K562 (cell line): ENCODE measurements at regions not wholly inside any gene's neighbourhood (a gene's known extent, or its start where the extent isn't known, plus 50 kb on each side); places are given as distances from the start of the nearest gene placed in this dataset.

Source experiments
- CREB3L1 ChIP-seq: fragments of 450-650 bp; IDR thresholded peaks from 2 replicates; pipeline ENCODE4 v1.6.1; 2014; ENCODE audit warnings: low read depth, mild to moderate bottlenecking, moderate library complexity, borderline replicate concordance
- CUX1 ChIP-seq: fragments of 200-800 bp; sonication (Bioruptor generic); IDR thresholded peaks from 2 replicates; pipeline ENCODE4 v1.6.1; 2016; ENCODE audit warnings: missing genetic modification characterization, missing compliant biosample characterization
- DPF2 ChIP-seq: fragments of 450-650 bp; IDR thresholded peaks from 2 replicates; pipeline ENCODE4 v1.6.1; 2016
- NR1H2 ChIP-seq: sonication (generic); formaldehyde crosslinking; IDR thresholded peaks from 2 replicates; pipeline ENCODE4 v1.4.0; 2020; ENCODE audit warnings: mild to moderate bottlenecking, missing genetic modification reagents
- RBBP5 ChIP-seq: fragments of 200-600 bp; sonication (generic); IDR thresholded peaks from 2 replicates; pipeline ENCODE4 v1.6.1; 2012; ENCODE audit warnings: borderline replicate concordance, mild to moderate bottlenecking, low read length, control low read depth, inconsistent platforms; ENCODE audit not compliant: insufficient read depth, poor library complexity, severe bottlenecking
- RBM34 ChIP-seq: fragments of 200-400 bp; formaldehyde crosslinking; IDR thresholded peaks from 2 replicates; pipeline ENCODE4 v1.6.1; 2018; ENCODE audit warnings: low read length, borderline replicate concordance; ENCODE audit not compliant: insufficient read depth
- REST ChIP-seq, 2 experiments: fragments of 450-650 bp; formaldehyde crosslinking in 1 of 2; IDR thresholded peaks; 2 replicates each; pipeline versions ENCODE4 v1.4.0 to v1.6.1; 2014 to 2020; ENCODE audit warnings: mild to moderate bottlenecking in 2 of 2, borderline replicate concordance in 1 of 2, low read depth in 1 of 2
- TAF9B ChIP-seq: fragments of 450-650 bp; IDR thresholded peaks from 2 replicates; pipeline ENCODE4 v1.6.1; 2018; ENCODE audit warnings: mild to moderate bottlenecking; ENCODE audit not compliant: partially characterized antibody
- TCF3 ChIP-seq: sonication (generic); formaldehyde crosslinking; IDR thresholded peaks from 2 replicates; pipeline ENCODE4 v1.4.0; 2020; ENCODE audit warnings: mild to moderate bottlenecking, missing genetic modification reagents
- THAP7 ChIP-seq: fragments of 250-450 bp; sonication (Bioruptor Pico); IDR thresholded peaks from 2 replicates; pipeline ENCODE4 v1.5.0; 2021
- U2AF1 ChIP-seq: fragments of 200-400 bp; formaldehyde crosslinking; optimal IDR thresholded peaks from 2 replicates; pipeline ENCODE3; 2017; ENCODE audit warnings: mild to moderate bottlenecking, low read depth, low read length, moderate library complexity
- ZNF436 ChIP-seq: fragments of 250-450, 450-650 bp; sonication (Bioruptor Pico); formaldehyde crosslinking; IDR thresholded peaks from 2 replicates; pipeline ENCODE4 v1.7.0; 2020; ENCODE audit warnings: mild to moderate bottlenecking

DNA sequence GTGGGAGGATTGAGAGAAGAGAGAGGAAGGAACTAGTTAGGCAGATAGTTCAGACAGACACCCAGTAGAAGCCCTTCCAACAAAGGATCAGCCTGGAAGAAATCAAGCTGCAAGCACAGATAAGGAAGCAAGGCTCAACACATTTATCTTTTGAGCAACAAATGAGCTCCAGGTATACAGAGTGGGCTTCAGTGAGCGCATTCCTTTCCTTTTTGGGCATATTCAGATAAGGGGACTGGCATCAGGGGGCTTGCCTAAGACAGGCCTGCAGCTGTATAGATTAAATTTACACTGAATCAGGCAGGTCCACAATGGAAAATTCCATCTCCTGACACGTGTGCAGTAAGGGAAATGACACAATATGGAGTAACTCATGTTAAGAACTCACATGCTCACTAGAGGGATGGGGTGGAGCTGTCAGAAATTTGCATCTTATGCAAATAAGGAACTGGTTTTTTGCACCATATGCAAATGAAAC, 147.2 kb downstream of the AKR1D1 start (continued):
- TF ChIP-seq U2AF1 (no peak), NR1H2 (no peak), TAF9B (no peak), DPF2 (peak; percentile 71), REST (IDR thresholded peaks at IDR 0.05; ENCODE audit: borderline replicate concordance) (no peak), REST (CRISPR knock-in tag; IDR thresholded peaks at IDR 0.05; ENCODE audit: low read depth) (no peak), RBM34 (no peak), CREB3L1 (peak; percentile 58; the same call in 1 of the 2 replicates), CUX1 (CRISPR knock-in tag) (no peak), ZNF436 (CRISPR knock-in tag) (no peak), RBBP5 (no peak), THAP7 (CRISPR knock-in tag) (no peak), TCF3 (peak; percentile 85)
